WTC11 (cell line): ENCODE measurements at regions not wholly inside any gene's neighbourhood (a gene's known extent, or its start where the extent isn't known, plus 50 kb on each side); places are given as distances from the start of the nearest gene placed in this dataset.

ENCODE experiments used
- ATAC-seq: fragments of 200-7000 bp; cut with Tn5 transposase; 2 replicates; pipeline ENCODE4 v1.10.0; 2021; ENCODE audit warnings: mild to moderate bottlenecking, moderate library complexity
- CTCF ChIA-PET: fragments of 300-600 bp; sonication (Branson Sonifier 250); formaldehyde crosslinking; loops from one replicate; lab custom pipeline; 2021; ENCODE audit warnings: antibody characterized with exemption; lab: Charles Lee
- POLR2A ChIA-PET: fragments of 350-600 bp; sonication (Branson Sonifier 250); formaldehyde crosslinking; loops from one replicate; lab custom pipeline; 2021; ENCODE audit warnings: antibody characterized with exemption; lab: Charles Lee
- DNase-seq: peaks from one replicate; pipeline ENCODE4 v3.0.0; 2021; ENCODE audit warnings: low spot score
- H3K27ac Mint-ChIP-seq: 2 replicates; pipeline ENCODE4 v1.8.0; 2021; ENCODE audit warnings: mixed read lengths
- H3K27me3 Mint-ChIP-seq: 2 replicates; pipeline ENCODE4 v1.8.0; 2021; ENCODE audit warnings: low read depth, mild to moderate bottlenecking, moderate library complexity, mixed read lengths
- H3K36me3 Mint-ChIP-seq: 2 replicates; pipeline ENCODE4 v1.8.0; 2021; ENCODE audit warnings: mixed read lengths
- H3K4me1 Mint-ChIP-seq: 2 replicates; pipeline ENCODE4 v1.8.0; 2022; ENCODE audit warnings: mixed read lengths
- H3K4me3 Mint-ChIP-seq: 2 replicates; pipeline ENCODE4 v1.8.0; 2021; ENCODE audit warnings: mild to moderate bottlenecking, moderate library complexity, mixed read lengths
- H3K9me3 Mint-ChIP-seq: 2 replicates; pipeline ENCODE4 v1.8.0; 2021; ENCODE audit warnings: mixed read lengths
- ARID4B ChIP-seq: sonication (generic); formaldehyde crosslinking; IDR thresholded peaks from 2 replicates; pipeline ENCODE4 v1.8.0; 2023; ENCODE audit warnings: missing genetic modification reagents, mild to moderate bottlenecking, borderline replicate concordance
- ATF3 ChIP-seq: sonication (generic); formaldehyde crosslinking; conservative IDR thresholded peaks from 2 replicates; pipeline ENCODE4 v1.8.1; 2022; ENCODE audit warnings: mild to moderate bottlenecking, missing genetic modification reagents
- CREB1 ChIP-seq: sonication (generic); formaldehyde crosslinking; IDR thresholded peaks from 2 replicates; pipeline ENCODE4 v1.8.0; 2023; ENCODE audit warnings: mild to moderate bottlenecking, missing genetic modification reagents
- ESRRA ChIP-seq: sonication (generic); formaldehyde crosslinking; IDR thresholded peaks from 2 replicates; pipeline ENCODE4 v1.8.1; 2022; ENCODE audit warnings: mild to moderate bottlenecking, missing genetic modification reagents, borderline replicate concordance
- GABPB1 ChIP-seq: sonication (generic); formaldehyde crosslinking; IDR thresholded peaks from 2 replicates; pipeline ENCODE4 v1.8.1; 2023; ENCODE audit warnings: mild to moderate bottlenecking, missing genetic modification reagents
- IRF2 ChIP-seq: sonication (generic); formaldehyde crosslinking; IDR thresholded peaks from 2 replicates; pipeline ENCODE4 v1.8.0; 2022; ENCODE audit warnings: low read depth, missing genetic modification reagents, borderline replicate concordance
- JUN ChIP-seq: sonication (generic); formaldehyde crosslinking; IDR thresholded peaks from 2 replicates; pipeline ENCODE4 v1.8.0; 2023; ENCODE audit warnings: mild to moderate bottlenecking, missing genetic modification reagents
- KAT7 ChIP-seq: sonication (generic); formaldehyde crosslinking; IDR thresholded peaks from 2 replicates; pipeline ENCODE4 v1.8.1; 2023; ENCODE audit warnings: missing genetic modification reagents, mild to moderate bottlenecking, borderline replicate concordance
- NFYB ChIP-seq: sonication (generic); formaldehyde crosslinking; conservative IDR thresholded peaks from 2 replicates; pipeline ENCODE4 v1.8.0; 2022; ENCODE audit warnings: low read depth, missing genetic modification reagents
- PREB ChIP-seq: sonication (generic); formaldehyde crosslinking; IDR thresholded peaks from 2 replicates; pipeline ENCODE4 v1.8.1; 2022; ENCODE audit warnings: mild to moderate bottlenecking, missing genetic modification reagents, moderate library complexity, borderline replicate concordance
- TP53 ChIP-seq: sonication (generic); formaldehyde crosslinking; IDR thresholded peaks from 2 replicates; pipeline ENCODE4 v1.8.1; 2023; ENCODE audit warnings: mild to moderate bottlenecking, missing genetic modification reagents
- ZNF263 ChIP-seq: sonication (generic); formaldehyde crosslinking; IDR thresholded peaks from 2 replicates; pipeline ENCODE4 v1.8.1; 2022; ENCODE audit warnings: low read depth, mild to moderate bottlenecking, moderate library complexity, missing genetic modification reagents
- ZNF317 ChIP-seq: sonication (generic); formaldehyde crosslinking; IDR thresholded peaks from 2 replicates; pipeline ENCODE4 v1.8.1; 2023; ENCODE audit warnings: low read depth, mild to moderate bottlenecking, moderate library complexity, missing genetic modification reagents, borderline replicate concordance
- ZNF396 ChIP-seq: fragments of 250-450 bp; sonication (Bioruptor Pico); IDR thresholded peaks from 2 replicates; pipeline ENCODE4 v1.8.0; 2021; ENCODE audit warnings: mild to moderate bottlenecking, moderate library complexity, borderline replicate concordance
- ZNF416 ChIP-seq: fragments of 250-450 bp; sonication (Bioruptor Pico); IDR thresholded peaks from 2 replicates; pipeline ENCODE4 v1.9.0; 2021; ENCODE audit warnings: mild to moderate bottlenecking, inconsistent platforms
- TF ChIP-seq, protein P1 (sequence below): sonication (generic); formaldehyde crosslinking; IDR thresholded peaks from 2 replicates; pipeline ENCODE4 v1.8.1; 2023; ENCODE audit warnings: mild to moderate bottlenecking, missing genetic modification reagents

- Mint-ChIP-seq H3K27me3 (no peaks in the 10 kb centered on the region), H3K4me3 (no peak overlapping the region), H3K27ac (no peak overlapping the region), H3K9me3 (peaks cover 30% of the 10 kb centered on the region), H3K4me1 (no peaks in the 10 kb centered on the region), H3K36me3 (peaks cover 4% of the 10 kb centered on the region; the same call in 1 of the 2 replicates)
- DNase-seq (no peak), ATAC-seq (no peak)
- TF ChIP-seq KAT7 (CRISPR knock-in tag): no peak
- TF ChIP-seq JUN (CRISPR knock-in tag): no peak
- TF ChIP-seq ZNF396 (CRISPR knock-in tag): no peak
- no peak for TF ChIP-seq ZNF317 (CRISPR knock-in tag)
- TF ChIP-seq ARID4B (CRISPR knock-in tag): no peak
- TF ChIP-seq GABPB1 (CRISPR knock-in tag): no peak
- TF ChIP-seq, protein P1, sequence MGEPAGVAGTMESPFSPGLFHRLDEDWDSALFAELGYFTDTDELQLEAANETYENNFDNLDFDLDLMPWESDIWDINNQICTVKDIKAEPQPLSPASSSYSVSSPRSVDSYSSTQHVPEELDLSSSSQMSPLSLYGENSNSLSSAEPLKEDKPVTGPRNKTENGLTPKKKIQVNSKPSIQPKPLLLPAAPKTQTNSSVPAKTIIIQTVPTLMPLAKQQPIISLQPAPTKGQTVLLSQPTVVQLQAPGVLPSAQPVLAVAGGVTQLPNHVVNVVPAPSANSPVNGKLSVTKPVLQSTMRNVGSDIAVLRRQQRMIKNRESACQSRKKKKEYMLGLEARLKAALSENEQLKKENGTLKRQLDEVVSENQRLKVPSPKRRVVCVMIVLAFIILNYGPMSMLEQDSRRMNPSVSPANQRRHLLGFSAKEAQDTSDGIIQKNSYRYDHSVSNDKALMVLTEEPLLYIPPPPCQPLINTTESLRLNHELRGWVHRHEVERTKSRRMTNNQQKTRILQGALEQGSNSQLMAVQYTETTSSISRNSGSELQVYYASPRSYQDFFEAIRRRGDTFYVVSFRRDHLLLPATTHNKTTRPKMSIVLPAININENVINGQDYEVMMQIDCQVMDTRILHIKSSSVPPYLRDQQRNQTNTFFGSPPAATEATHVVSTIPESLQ (CRISPR knock-in tag): no peak
- no peak for TF ChIP-seq CREB1 (CRISPR knock-in tag)
- TF ChIP-seq ZNF416 (CRISPR knock-in tag): no peak
- TF ChIP-seq IRF2: no peak
- no peak for TF ChIP-seq ESRRA (CRISPR knock-in tag)
- TF ChIP-seq NFYB (CRISPR knock-in tag): no peak
- POLR2A ChIA-PET: no interaction called here
- CTCF ChIA-PET: no interaction called here
Observed at GRCh38 chr7:17564678-17565212, 266.3 kb downstream of the AHR start.

DNA sequence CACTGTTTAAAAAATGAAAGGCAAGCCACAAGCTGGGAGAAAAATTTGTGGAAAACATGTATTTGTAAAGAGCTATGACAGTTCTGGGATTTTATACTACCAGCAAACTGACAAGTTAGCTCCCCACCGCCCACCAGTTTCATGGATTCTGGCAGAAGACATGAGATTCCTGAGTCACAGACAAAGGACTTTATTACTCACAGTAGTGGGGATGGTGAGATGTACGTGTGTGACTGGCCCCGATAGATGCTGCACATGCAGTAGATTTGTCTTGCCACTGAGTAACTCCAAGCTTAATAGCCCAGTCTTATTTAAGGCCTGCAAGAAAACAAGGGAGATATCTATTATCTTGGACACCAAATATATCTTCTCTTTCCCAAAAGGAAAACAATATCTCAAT lies 281.7 kb downstream of the AHR start:
- peaks cover 16% of the 10 kb centered on the region for H3K36me3 Mint-ChIP-seq
- TF ChIP-seq IRF2 (no peak), ATF3 (CRISPR knock-in tag) (no peak), TP53 (CRISPR knock-in tag) (no peak), PREB (no peak), ZNF263 (CRISPR knock-in tag) (no peak), ZNF416 (CRISPR knock-in tag) (no peak)
- TF ChIP-seq, protein P1 (CRISPR knock-in tag): no peak
- H3K27me3 Mint-ChIP-seq: peaks cover 4% of the 10 kb centered on the region; the same call in 1 of the 2 replicates
- POLR2A ChIA-PET: no interaction called here
- CTCF ChIA-PET: no interaction called here
- H3K4me3 Mint-ChIP-seq: no peak overlapping the region
- DNase-seq (no peak), ATAC-seq (no peak)
- peaks cover 27% of the 10 kb centered on the region for H3K9me3 Mint-ChIP-seq
- no peak overlapping the region for H3K27ac Mint-ChIP-seq
- no peaks in the 10 kb centered on the region for H3K4me1 Mint-ChIP-seq
